ENCODE measurements at regions not wholly inside any gene's neighbourhood (a gene's known extent, or its start where the extent isn't known, plus 50 kb on each side); places are given as distances from the start of the nearest gene placed in this dataset.
"Not testable (repeated sequence)": the region's sequence is repeated elsewhere in the genome, so short reads cannot be mapped to it uniquely, and the experiment has no call there.

DNA sequence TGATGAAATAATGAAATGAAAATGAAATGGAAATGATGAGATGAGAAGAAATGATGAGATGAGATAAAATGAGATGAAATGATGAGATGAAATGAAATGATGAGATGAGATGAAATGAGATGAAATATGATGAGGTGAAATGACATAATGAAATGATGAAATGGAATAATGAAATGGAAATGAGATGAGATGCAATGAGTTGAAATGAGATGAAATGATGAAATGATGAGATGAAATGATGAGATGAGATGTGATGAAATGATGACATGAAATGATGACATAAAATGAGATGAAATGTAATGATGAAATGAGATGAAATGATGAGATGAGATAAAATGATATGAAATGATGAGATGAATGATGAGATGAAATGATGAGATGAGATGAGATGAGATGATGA is 342.7 kb upstream of the PLGLB1 start:
- TF ChIP-seq, protein P1, sequence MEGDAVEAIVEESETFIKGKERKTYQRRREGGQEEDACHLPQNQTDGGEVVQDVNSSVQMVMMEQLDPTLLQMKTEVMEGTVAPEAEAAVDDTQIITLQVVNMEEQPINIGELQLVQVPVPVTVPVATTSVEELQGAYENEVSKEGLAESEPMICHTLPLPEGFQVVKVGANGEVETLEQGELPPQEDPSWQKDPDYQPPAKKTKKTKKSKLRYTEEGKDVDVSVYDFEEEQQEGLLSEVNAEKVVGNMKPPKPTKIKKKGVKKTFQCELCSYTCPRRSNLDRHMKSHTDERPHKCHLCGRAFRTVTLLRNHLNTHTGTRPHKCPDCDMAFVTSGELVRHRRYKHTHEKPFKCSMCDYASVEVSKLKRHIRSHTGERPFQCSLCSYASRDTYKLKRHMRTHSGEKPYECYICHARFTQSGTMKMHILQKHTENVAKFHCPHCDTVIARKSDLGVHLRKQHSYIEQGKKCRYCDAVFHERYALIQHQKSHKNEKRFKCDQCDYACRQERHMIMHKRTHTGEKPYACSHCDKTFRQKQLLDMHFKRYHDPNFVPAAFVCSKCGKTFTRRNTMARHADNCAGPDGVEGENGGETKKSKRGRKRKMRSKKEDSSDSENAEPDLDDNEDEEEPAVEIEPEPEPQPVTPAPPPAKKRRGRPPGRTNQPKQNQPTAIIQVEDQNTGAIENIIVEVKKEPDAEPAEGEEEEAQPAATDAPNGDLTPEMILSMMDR (IDR thresholded peaks at IDR 0.05), result not testable (repeated sequence)
- not testable (repeated sequence) for TF ChIP-seq EP300 (IDR thresholded peaks at IDR 0.05; ENCODE audit: low read depth)
